DOHH2 (cell line): ENCODE measurements at regions not wholly inside any gene's neighbourhood (a gene's known extent, or its start where the extent isn't known, plus 50 kb on each side); places are given as distances from the start of the nearest gene placed in this dataset.

Experiments used
- H3F3A ChIP-seq: fragments of 200-600 bp; sonication (generic), shearing (Covaris generic); 2 replicates; pipeline ENCODE4 v1.6.0; 2016; ENCODE audit warnings: antibody characterized with exemption, mild to moderate bottlenecking; ENCODE audit not compliant: control insufficient read depth, insufficient read depth
- H3K27ac ChIP-seq: fragments of 200-600 bp; sonication (generic); 2 replicates; pipeline ENCODE4 v1.5.1; 2014; ENCODE audit warnings: low read depth, mild to moderate bottlenecking, low read length, moderate library complexity
- H3K27me3 ChIP-seq: fragments of 200-600 bp; sonication (generic); 2 replicates; pipeline ENCODE4 v1.6.1; 2014; ENCODE audit warnings: mild to moderate bottlenecking, low read length, mixed read lengths; ENCODE audit not compliant: control insufficient read depth
- H3K36me3 ChIP-seq: fragments of 200-600 bp; sonication (generic); 2 replicates; pipeline ENCODE4 v1.6.1; 2014; ENCODE audit warnings: mild to moderate bottlenecking, low read length, moderate library complexity, mixed read lengths; ENCODE audit not compliant: control insufficient read depth
- H3K4me1 ChIP-seq: fragments of 200-600 bp; sonication (generic); 2 replicates; pipeline ENCODE4 v1.6.1; 2014; ENCODE audit warnings: mild to moderate bottlenecking, low read length, mixed read lengths; ENCODE audit not compliant: control insufficient read depth
- H3K4me2 ChIP-seq: fragments of 200-600 bp; sonication (generic); 2 replicates; pipeline ENCODE4 v1.6.0; 2014; ENCODE audit warnings: mild to moderate bottlenecking, low read length, moderate library complexity
- H3K4me3 ChIP-seq: fragments of 200-600 bp; sonication (generic); 2 replicates; pipeline ENCODE4 v1.5.1; 2014; ENCODE audit warnings: mild to moderate bottlenecking, low read length, mixed read lengths
- H3K79me2 ChIP-seq: fragments of 200-600 bp; sonication (generic); 2 replicates; pipeline ENCODE4 v1.6.1; 2014; ENCODE audit warnings: mild to moderate bottlenecking, low read length, mixed read lengths; ENCODE audit not compliant: control insufficient read depth
- H3K9me2 ChIP-seq: fragments of 200-600 bp; sonication (generic); replicated peaks from 2 replicates; pipeline ENCODE4 v1.6.1; 2014; ENCODE audit warnings: mild to moderate bottlenecking, low read length, mixed read lengths; ENCODE audit not compliant: control insufficient read depth
- H3K9me3 ChIP-seq: fragments of 200-600 bp; sonication (generic); 2 replicates; pipeline ENCODE4 v1.6.1; 2014; ENCODE audit warnings: antibody characterized with exemption, low read length, mixed read lengths; ENCODE audit not compliant: control insufficient read depth, insufficient read depth
- H4K20me1 ChIP-seq: fragments of 200-600 bp; sonication (generic); 2 replicates; pipeline ENCODE4 v1.6.0; 2014; ENCODE audit warnings: low read depth, mild to moderate bottlenecking, antibody characterized with exemption, low read length, moderate library complexity; ENCODE audit not compliant: control insufficient read depth, insufficient read depth
- CTCF ChIP-seq: fragments of 200-600 bp; sonication (generic); IDR thresholded peaks from one replicate; pipeline ENCODE4 v1.5.1; 2014; ENCODE audit warnings: antibody characterized with exemption, mild to moderate bottlenecking, low read depth, low read length; ENCODE audit not compliant: poor library complexity, severe bottlenecking
- EZH2phosphoT487 ChIP-seq: fragments of 200-600 bp; sonication (generic); IDR thresholded peaks from 2 replicates; pipeline ENCODE4 v1.6.1; 2017; ENCODE audit warnings: borderline replicate concordance, mild to moderate bottlenecking, antibody characterized with exemption, low read length, moderate library complexity, mixed read lengths

GRCh38 chr6:47164877-47165276, 122.7 kb upstream of the ADGRF1 start:
- no peaks in the 10 kb centered on the region for H3K27me3 ChIP-seq
- TF ChIP-seq CTCF (no peak), EZH2phosphoT487 (no peak)
- no peaks in the 10 kb centered on the region for H3K9me2 ChIP-seq
- H3K27ac ChIP-seq: no peak overlapping the region
- H3K4me3 ChIP-seq: no peak overlapping the region
- no peaks in the 10 kb centered on the region for H3K4me1 ChIP-seq
- no peaks in the 10 kb centered on the region for H3K79me2 ChIP-seq
- no peak overlapping the region for H3K4me2 ChIP-seq
- H3K36me3 ChIP-seq: no peaks in the 10 kb centered on the region
- no peaks in the 10 kb centered on the region for H3K9me3 ChIP-seq
- H3F3A ChIP-seq: no peaks in the 10 kb centered on the region
- H4K20me1 ChIP-seq: no peaks in the 10 kb centered on the region

- no peaks in the 10 kb centered on the region for H3K9me3 ChIP-seq
- TF ChIP-seq EZH2phosphoT487 (no peak), CTCF (no peak)
- H3K9me2 ChIP-seq: no peaks in the 10 kb centered on the region
- no peak overlapping the region for H3K4me3 ChIP-seq
- no peaks in the 10 kb centered on the region for H3K79me2 ChIP-seq
- H3K4me2 ChIP-seq: no peak overlapping the region
- no peaks in the 10 kb centered on the region for H3K36me3 ChIP-seq
- H3K27me3 ChIP-seq: no peaks in the 10 kb centered on the region
- H3K4me1 ChIP-seq: no peaks in the 10 kb centered on the region
- H3F3A ChIP-seq: no peaks in the 10 kb centered on the region
- no peak overlapping the region for H3K27ac ChIP-seq
- no peaks in the 10 kb centered on the region for H4K20me1 ChIP-seq
These were observed 121.4 kb upstream of the ADGRF1 start for GRCh38 chr6:47163536-47163935.

GRCh38 chr6:47162793-47163192, 120.7 kb upstream of the ADGRF1 start:
- Histone ChIP-seq H3K9me3 (no peaks in the 10 kb centered on the region), H3K79me2 (no peaks in the 10 kb centered on the region), H3K27me3 (no peaks in the 10 kb centered on the region), H3K4me1 (no peaks in the 10 kb centered on the region), H3K4me3 (no peak overlapping the region), H3K9me2 (no peaks in the 10 kb centered on the region), H3K36me3 (no peaks in the 10 kb centered on the region), H3F3A (no peaks in the 10 kb centered on the region), H3K27ac (no peak overlapping the region), H3K4me2 (no peak overlapping the region), H4K20me1 (no peaks in the 10 kb centered on the region)
- TF ChIP-seq CTCF (no peak), EZH2phosphoT487 (no peak)

- Histone ChIP-seq H3K4me1 (no peaks in the 10 kb centered on the region), H3K27ac (no peak overlapping the region)
These were observed 120.1 kb upstream of the ADGRF1 start for GRCh38 chr6:47162231-47162630.

More at GRCh38 chr6:47162231-47162630, 120.1 kb upstream of the ADGRF1 start:
- H3K4me3 ChIP-seq: no peak overlapping the region
- H3K36me3 ChIP-seq: no peaks in the 10 kb centered on the region
- no peaks in the 10 kb centered on the region for H3K79me2 ChIP-seq
- no peaks in the 10 kb centered on the region for H3K27me3 ChIP-seq
- no peaks in the 10 kb centered on the region for H3K9me2 ChIP-seq
- H4K20me1 ChIP-seq: no peaks in the 10 kb centered on the region
- TF ChIP-seq CTCF (no peak), EZH2phosphoT487 (no peak)
- H3K9me3 ChIP-seq: no peaks in the 10 kb centered on the region
- H3K4me2 ChIP-seq: no peak overlapping the region
- H3F3A ChIP-seq: no peaks in the 10 kb centered on the region
